Loucy (cell line): ENCODE measurements at regions not wholly inside any gene's neighbourhood (a gene's known extent, or its start where the extent isn't known, plus 50 kb on each side); places are given as distances from the start of the nearest gene placed in this dataset.

Experiments
- H2AFZ ChIP-seq: fragments of 200-600 bp; sonication (generic); 2 replicates; pipeline ENCODE4 v1.6.0; 2016; ENCODE audit warnings: antibody characterized with exemption, mild to moderate bottlenecking, low read length, moderate library complexity
- H3F3A ChIP-seq: fragments of 200-600 bp; 2 replicates; pipeline ENCODE4 v1.6.0; 2016; ENCODE audit warnings: antibody characterized with exemption, low read depth, mild to moderate bottlenecking
- H3K27me3 ChIP-seq: fragments of 200-600 bp; sonication (generic); 2 replicates; pipeline ENCODE4 v1.6.1; 2014; ENCODE audit warnings: low read length, mild to moderate bottlenecking; ENCODE audit not compliant: insufficient read depth, poor library complexity, severe bottlenecking
- H3K36me3 ChIP-seq: fragments of 200-600 bp; sonication (generic); 2 replicates; pipeline ENCODE4 v1.6.1; 2016; ENCODE audit warnings: low read length; ENCODE audit not compliant: insufficient read depth
- H3K4me1 ChIP-seq: fragments of 200-600 bp; sonication (generic); 2 replicates; pipeline ENCODE4 v1.5.1; 2014; ENCODE audit warnings: low read length, mild to moderate bottlenecking; ENCODE audit not compliant: insufficient read depth, poor library complexity, severe bottlenecking
- H3K4me2 ChIP-seq: fragments of 200-600 bp; sonication (generic); 2 replicates; pipeline ENCODE4 v1.6.0; 2014; ENCODE audit warnings: antibody characterized with exemption, low read length, low read depth, mild to moderate bottlenecking; ENCODE audit not compliant: poor library complexity, severe bottlenecking
- H3K4me3 ChIP-seq: fragments of 200-600 bp; sonication (generic); 2 replicates; pipeline ENCODE4 v1.5.1; 2014; ENCODE audit warnings: low read length, mild to moderate bottlenecking, mixed read lengths; ENCODE audit not compliant: poor library complexity, severe bottlenecking
- H3K79me2 ChIP-seq: fragments of 200-600 bp; sonication (generic); 2 replicates; pipeline ENCODE4 v1.6.1; 2014; ENCODE audit warnings: low read length; ENCODE audit not compliant: insufficient read depth
- H3K9ac ChIP-seq: fragments of 200-600 bp; sonication (generic); 2 replicates; pipeline ENCODE4 v1.6.0; 2014; ENCODE audit warnings: mild to moderate bottlenecking, low read depth, low read length, moderate library complexity; ENCODE audit not compliant: poor library complexity, severe bottlenecking
- H3K9me2 ChIP-seq: fragments of 200-600 bp; sonication (generic); replicated peaks from 2 replicates; pipeline ENCODE4 v1.6.1; 2016; ENCODE audit warnings: low read depth, low read length, mixed read lengths
- H3K9me3 ChIP-seq: fragments of 200-600 bp; sonication (generic); 2 replicates; pipeline ENCODE4 v1.6.1; 2014; ENCODE audit warnings: mild to moderate bottlenecking, antibody characterized with exemption, low read length, low read depth; ENCODE audit not compliant: insufficient read depth
- H4K20me1 ChIP-seq: fragments of 200-600 bp; sonication (generic); 2 replicates; pipeline ENCODE4 v1.6.0; 2014; ENCODE audit warnings: antibody characterized with exemption, low read length, mild to moderate bottlenecking; ENCODE audit not compliant: insufficient read depth, poor library complexity, severe bottlenecking
- CTCF ChIP-seq: fragments of 200-600 bp; sonication (generic); conservative IDR thresholded peaks from 2 replicates; pipeline ENCODE4 v1.5.1; 2014; ENCODE audit warnings: mild to moderate bottlenecking, antibody characterized with exemption, low read length
- EZH2phosphoT487 ChIP-seq: fragments of 200-600 bp; IDR thresholded peaks from 2 replicates; pipeline ENCODE4 v1.6.1; 2018; ENCODE audit warnings: antibody characterized with exemption, mild to moderate bottlenecking, moderate library complexity, borderline replicate concordance

- no peaks in the 10 kb centered on the region for H3K36me3 ChIP-seq
- no peaks in the 10 kb centered on the region for H3K79me2 ChIP-seq
- no peaks in the 10 kb centered on the region for H3F3A ChIP-seq
- no peaks in the 10 kb centered on the region for H4K20me1 ChIP-seq
- no peak overlapping the region for H3K4me2 ChIP-seq
- H3K27me3 ChIP-seq: no peaks in the 10 kb centered on the region
- no peaks in the 10 kb centered on the region for H3K9me2 ChIP-seq
- H3K9me3 ChIP-seq: no peaks in the 10 kb centered on the region
- no peaks in the 10 kb centered on the region for H3K4me1 ChIP-seq
- TF ChIP-seq EZH2phosphoT487 (no peak), CTCF (no peak)
- H3K9ac ChIP-seq: no peak overlapping the region
- no peak overlapping the region for H3K4me3 ChIP-seq
- H2AFZ ChIP-seq: no peak overlapping the region
Observed at GRCh38 chr3:184450547-184450946, 70.7 kb downstream of the CHRD start.

- H3K9ac ChIP-seq: no peak overlapping the region
- no peak for TF ChIP-seq EZH2phosphoT487
- TF ChIP-seq CTCF: no peak
- no peaks in the 10 kb centered on the region for H4K20me1 ChIP-seq
Observed at GRCh38 chr3:184453296-184453695, 73.4 kb downstream of the CHRD start.

GRCh38 chr3:184455991-184456390 lies 76.1 kb downstream of the CHRD start:
- no peak overlapping the region for H3K4me3 ChIP-seq
- H3F3A ChIP-seq: no peaks in the 10 kb centered on the region

More at GRCh38 chr3:184453296-184453695, 73.4 kb downstream of the CHRD start:
- no peak overlapping the region for H3K4me2 ChIP-seq
- no peaks in the 10 kb centered on the region for H3K27me3 ChIP-seq
- no peaks in the 10 kb centered on the region for H3K9me2 ChIP-seq
- H3K4me1 ChIP-seq: no peaks in the 10 kb centered on the region
- no peaks in the 10 kb centered on the region for H3K79me2 ChIP-seq
- H3F3A ChIP-seq: no peaks in the 10 kb centered on the region
- H2AFZ ChIP-seq: no peak overlapping the region
- H3K36me3 ChIP-seq: no peaks in the 10 kb centered on the region
- H3K9me3 ChIP-seq: no peaks in the 10 kb centered on the region
- no peak overlapping the region for H3K4me3 ChIP-seq

More at GRCh38 chr3:184455991-184456390, 76.1 kb downstream of the CHRD start:
- Histone ChIP-seq H3K9me2 (no peaks in the 10 kb centered on the region), H2AFZ (no peak overlapping the region), H3K79me2 (no peaks in the 10 kb centered on the region), H3K27me3 (no peaks in the 10 kb centered on the region), H3K9ac (no peak overlapping the region), H4K20me1 (no peaks in the 10 kb centered on the region), H3K9me3 (no peaks in the 10 kb centered on the region), H3K4me1 (no peaks in the 10 kb centered on the region), H3K4me2 (no peak overlapping the region), H3K36me3 (no peaks in the 10 kb centered on the region)
- TF ChIP-seq EZH2phosphoT487: no peak
- no peak for TF ChIP-seq CTCF
